Neural crest cell (in vitro differentiated cells): ENCODE measurements at regions not wholly inside any gene's neighbourhood (a gene's known extent, or its start where the extent isn't known, plus 50 kb on each side); places are given as distances from the start of the nearest gene placed in this dataset.

Source experiments
- DNase-seq: peaks from one replicate; pipeline ENCODE4 v3.0.0; 2021; ENCODE audit warnings: low read depth, mixed read lengths, low spot score
- H3K27ac Mint-ChIP-seq: one replicate; pipeline ENCODE4 v1.8.0; 2021; ENCODE audit warnings: mild to moderate bottlenecking, mixed read lengths; ENCODE audit not compliant: unreplicated experiment
- H3K27me3 Mint-ChIP-seq: 2 replicates; pipeline ENCODE4 v1.8.0; 2021; ENCODE audit warnings: low read depth, mild to moderate bottlenecking, mixed read lengths
- H3K36me3 Mint-ChIP-seq: 2 replicates; pipeline ENCODE4 v1.8.0; 2021; ENCODE audit warnings: low read depth, mild to moderate bottlenecking, mixed read lengths
- H3K4me1 Mint-ChIP-seq: 2 replicates; pipeline ENCODE4 v1.8.0; 2021; ENCODE audit warnings: mixed read lengths
- H3K4me3 Mint-ChIP-seq: one replicate; pipeline ENCODE4 v1.8.0; 2021; ENCODE audit warnings: mild to moderate bottlenecking, mixed read lengths
- H3K9me3 Mint-ChIP-seq: 2 replicates; pipeline ENCODE4 v1.8.0; 2021; ENCODE audit warnings: mixed read lengths
- TF ChIP-seq, protein P1 (sequence below): fragments of 200-600 bp; sonication (generic); conservative IDR thresholded peaks from 2 replicates; pipeline ENCODE4 v1.5.0; 2021; ENCODE audit warnings: antibody characterized with exemption, mild to moderate bottlenecking

DNA sequence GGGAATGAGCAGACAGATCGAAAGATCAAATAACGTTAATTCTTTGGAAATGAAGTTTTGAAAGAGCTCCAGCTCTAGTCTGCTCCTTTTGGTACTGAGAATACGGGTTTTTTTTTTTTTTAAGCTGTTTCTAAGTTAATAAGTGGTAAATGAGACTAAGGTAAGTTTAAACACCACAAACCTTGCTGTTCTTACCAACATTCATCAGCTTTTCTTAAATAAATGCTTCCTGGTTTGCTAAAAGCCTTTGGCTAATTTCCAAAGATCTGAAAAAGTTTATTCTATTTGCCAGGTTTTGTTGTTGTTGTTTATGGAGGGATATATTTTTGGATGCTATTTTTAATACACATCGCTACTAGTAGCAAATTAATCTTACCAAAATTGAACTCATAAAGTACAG, 55.1 kb upstream of the STXBP5 start:
- Mint-ChIP-seq H3K4me1 (no peaks in the 10 kb centered on the region), H3K4me3 (no peak overlapping the region), H3K27me3 (no peaks in the 10 kb centered on the region), H3K36me3 (no peaks in the 10 kb centered on the region), H3K27ac (no peak overlapping the region), H3K9me3 (peaks cover 3% of the 10 kb centered on the region)
- TF ChIP-seq, protein P1, sequence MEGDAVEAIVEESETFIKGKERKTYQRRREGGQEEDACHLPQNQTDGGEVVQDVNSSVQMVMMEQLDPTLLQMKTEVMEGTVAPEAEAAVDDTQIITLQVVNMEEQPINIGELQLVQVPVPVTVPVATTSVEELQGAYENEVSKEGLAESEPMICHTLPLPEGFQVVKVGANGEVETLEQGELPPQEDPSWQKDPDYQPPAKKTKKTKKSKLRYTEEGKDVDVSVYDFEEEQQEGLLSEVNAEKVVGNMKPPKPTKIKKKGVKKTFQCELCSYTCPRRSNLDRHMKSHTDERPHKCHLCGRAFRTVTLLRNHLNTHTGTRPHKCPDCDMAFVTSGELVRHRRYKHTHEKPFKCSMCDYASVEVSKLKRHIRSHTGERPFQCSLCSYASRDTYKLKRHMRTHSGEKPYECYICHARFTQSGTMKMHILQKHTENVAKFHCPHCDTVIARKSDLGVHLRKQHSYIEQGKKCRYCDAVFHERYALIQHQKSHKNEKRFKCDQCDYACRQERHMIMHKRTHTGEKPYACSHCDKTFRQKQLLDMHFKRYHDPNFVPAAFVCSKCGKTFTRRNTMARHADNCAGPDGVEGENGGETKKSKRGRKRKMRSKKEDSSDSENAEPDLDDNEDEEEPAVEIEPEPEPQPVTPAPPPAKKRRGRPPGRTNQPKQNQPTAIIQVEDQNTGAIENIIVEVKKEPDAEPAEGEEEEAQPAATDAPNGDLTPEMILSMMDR = no peak
- no peak for DNase-seq

GRCh38 chr6:147149826-147150225, 54.4 kb upstream of the STXBP5 start:
- Mint-ChIP-seq H3K4me3 (no peak overlapping the region), H3K36me3 (no peaks in the 10 kb centered on the region), H3K27me3 (no peaks in the 10 kb centered on the region), H3K4me1 (no peaks in the 10 kb centered on the region), H3K27ac (no peak overlapping the region), H3K9me3 (peaks cover 3% of the 10 kb centered on the region)
- no peak for DNase-seq
- TF ChIP-seq, protein P1 = no peak

GRCh38 chr6:147150293-147150692, 53.9 kb upstream of the STXBP5 start:
- Mint-ChIP-seq H3K9me3 (peaks cover 3% of the 10 kb centered on the region), H3K27ac (no peak overlapping the region), H3K4me1 (no peaks in the 10 kb centered on the region), H3K27me3 (no peaks in the 10 kb centered on the region), H3K4me3 (no peak overlapping the region), H3K36me3 (no peaks in the 10 kb centered on the region)
- TF ChIP-seq, protein P1 = no peak
- DNase-seq = no peak
